ENCODE measurements at regions not wholly inside any gene's neighbourhood (a gene's known extent, or its start where the extent isn't known, plus 50 kb on each side); places are given as distances from the start of the nearest gene placed in this dataset.

DNA sequence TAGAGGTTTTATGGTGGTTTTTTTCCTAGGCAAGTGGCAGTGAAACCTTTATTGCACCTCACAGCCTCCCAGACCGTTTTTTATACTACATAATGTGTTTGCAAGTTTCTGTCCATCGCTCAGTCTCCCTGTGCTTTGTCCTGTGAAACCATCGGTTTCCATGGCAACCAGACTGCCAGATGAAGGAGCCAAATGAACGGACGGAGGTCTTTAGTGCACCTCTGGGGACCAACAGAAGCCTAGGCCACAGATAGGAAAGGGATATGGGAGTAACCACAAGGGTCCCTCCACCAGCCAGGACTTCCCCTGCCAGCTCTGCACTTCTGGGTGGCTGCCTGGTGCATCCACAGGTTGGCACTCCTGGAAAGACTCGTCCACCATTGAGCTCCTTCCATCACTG, 165.0 kb downstream of the CHST1 start:
- TF ChIP-seq EP300 (IDR thresholded peaks at IDR 0.05) (no peak), POLR2A (IDR thresholded peaks at IDR 0.05) (no peak), POLR2AphosphoS5 (IDR thresholded peaks at IDR 0.05) (no peak)
- TF ChIP-seq, protein P1, sequence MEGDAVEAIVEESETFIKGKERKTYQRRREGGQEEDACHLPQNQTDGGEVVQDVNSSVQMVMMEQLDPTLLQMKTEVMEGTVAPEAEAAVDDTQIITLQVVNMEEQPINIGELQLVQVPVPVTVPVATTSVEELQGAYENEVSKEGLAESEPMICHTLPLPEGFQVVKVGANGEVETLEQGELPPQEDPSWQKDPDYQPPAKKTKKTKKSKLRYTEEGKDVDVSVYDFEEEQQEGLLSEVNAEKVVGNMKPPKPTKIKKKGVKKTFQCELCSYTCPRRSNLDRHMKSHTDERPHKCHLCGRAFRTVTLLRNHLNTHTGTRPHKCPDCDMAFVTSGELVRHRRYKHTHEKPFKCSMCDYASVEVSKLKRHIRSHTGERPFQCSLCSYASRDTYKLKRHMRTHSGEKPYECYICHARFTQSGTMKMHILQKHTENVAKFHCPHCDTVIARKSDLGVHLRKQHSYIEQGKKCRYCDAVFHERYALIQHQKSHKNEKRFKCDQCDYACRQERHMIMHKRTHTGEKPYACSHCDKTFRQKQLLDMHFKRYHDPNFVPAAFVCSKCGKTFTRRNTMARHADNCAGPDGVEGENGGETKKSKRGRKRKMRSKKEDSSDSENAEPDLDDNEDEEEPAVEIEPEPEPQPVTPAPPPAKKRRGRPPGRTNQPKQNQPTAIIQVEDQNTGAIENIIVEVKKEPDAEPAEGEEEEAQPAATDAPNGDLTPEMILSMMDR (IDR thresholded peaks at IDR 0.05) = no peak

All from suprapubic skin (tissue), 4 donors.